Mesenchymal stem cell (in vitro differentiated cells and primary cell): ENCODE measurements at regions not wholly inside any gene's neighbourhood (a gene's known extent, or its start where the extent isn't known, plus 50 kb on each side); places are given as distances from the start of the nearest gene placed in this dataset.

Source experiments
- DNase-seq: peaks from one replicate; pipeline ENCODE4 v3.0.0-alpha.2; 2013
- H2AFZ ChIP-seq: one replicate; pipeline ENCODE4 v1.6.1; 2013; ENCODE audit warnings: low read depth, mild to moderate bottlenecking, control low read depth, inconsistent platforms, low read length, moderate library complexity
- H2AK5ac ChIP-seq: 2 replicates; pipeline ENCODE4 v1.6.1; 2013; ENCODE audit warnings: low read length, moderate library complexity, mild to moderate bottlenecking, inconsistent platforms; ENCODE audit not compliant: severe bottlenecking
- H2BK120ac ChIP-seq: one replicate; pipeline ENCODE4 v1.6.1; 2013; ENCODE audit warnings: low read depth, mild to moderate bottlenecking, inconsistent platforms, low read length, moderate library complexity
- H2BK12ac ChIP-seq, 2 experiments: one replicate each; pipeline ENCODE4 v1.6.1; 2013; ENCODE audit warnings: inconsistent platforms in 2 of 2, low read length in 2 of 2, mild to moderate bottlenecking in 2 of 2, moderate library complexity in 2 of 2, control low read depth in 1 of 2
- H2BK15ac ChIP-seq: one replicate; pipeline ENCODE4 v1.6.1; 2013; ENCODE audit warnings: mild to moderate bottlenecking, low read depth, inconsistent platforms; ENCODE audit not compliant: poor library complexity, severe bottlenecking
- H2BK5ac ChIP-seq: 2 replicates; pipeline ENCODE4 v1.6.1; 2013; ENCODE audit warnings: low read depth, mild to moderate bottlenecking, low read length, control low read depth, inconsistent platforms; ENCODE audit not compliant: poor library complexity, severe bottlenecking
- H3K14ac ChIP-seq, 2 experiments: one replicate each; pipeline ENCODE4 v1.6.1; 2013; ENCODE audit warnings: inconsistent platforms in 2 of 2, low read length in 2 of 2, control low read depth in 1 of 2, mild to moderate bottlenecking in 1 of 2, moderate library complexity in 1 of 2
- H3K18ac ChIP-seq, 2 experiments: one replicate each; pipeline ENCODE4 v1.6.1; 2013; ENCODE audit warnings: inconsistent platforms in 2 of 2, low read length in 2 of 2, control low read depth in 1 of 2, low read depth in 1 of 2, mild to moderate bottlenecking in 1 of 2
- H3K23ac ChIP-seq, 2 experiments: one replicate each; pipeline ENCODE4 v1.6.1; 2013; ENCODE audit warnings: inconsistent platforms in 2 of 2, low read length in 2 of 2, mild to moderate bottlenecking in 2 of 2, moderate library complexity in 2 of 2, control low read depth in 1 of 2
- H3K27ac ChIP-seq: 2 replicates; pipeline ENCODE4 v1.5.1; 2013; ENCODE audit warnings: mild to moderate bottlenecking, moderate library complexity, low read length, control low read depth, inconsistent platforms; ENCODE audit not compliant: poor library complexity, severe bottlenecking
- H3K27me3 ChIP-seq, 2 experiments: 2 replicates each; pipeline versions ENCODE4 v1.6.1 to v1.7.0; 2013; ENCODE audit warnings: low read length in 2 of 2, mild to moderate bottlenecking in 2 of 2, moderate library complexity in 2 of 2, control low read depth in 1 of 2, inconsistent platforms in 1 of 2; ENCODE audit not compliant: control insufficient read depth in 1 of 2, insufficient read depth in 1 of 2
- H3K36me3 ChIP-seq, 2 experiments: 2 replicates each; pipeline versions ENCODE4 v1.6.1 to v1.7.0; 2013; ENCODE audit warnings: low read length in 2 of 2, control low read depth in 1 of 2, inconsistent platforms in 1 of 2, low read depth in 1 of 2, mild to moderate bottlenecking in 1 of 2; ENCODE audit not compliant: insufficient read depth in 2 of 2, control insufficient read depth in 1 of 2
- H3K4ac ChIP-seq, 2 experiments: one replicate each; pipeline ENCODE4 v1.6.1; 2013; ENCODE audit warnings: inconsistent platforms in 2 of 2, low read length in 2 of 2, mild to moderate bottlenecking in 2 of 2, moderate library complexity in 2 of 2, control low read depth in 1 of 2, low read depth in 1 of 2
- H3K4me1 ChIP-seq: 2 replicates; pipeline ENCODE4 v1.6.1; 2013; ENCODE audit warnings: low read depth, low read length, control low read depth; ENCODE audit not compliant: control insufficient read depth, insufficient read depth
- H3K4me2 ChIP-seq: 2 replicates; pipeline ENCODE4 v1.6.1; 2013; ENCODE audit warnings: low read length, mild to moderate bottlenecking, inconsistent platforms; ENCODE audit not compliant: poor library complexity, severe bottlenecking
- H3K4me3 ChIP-seq, 2 experiments: 2 replicates each; pipeline versions ENCODE4 v1.5.1 to v1.7.0; 2013; ENCODE audit warnings: low read length in 2 of 2, mild to moderate bottlenecking in 2 of 2, control low read depth in 1 of 2, low read depth in 1 of 2; ENCODE audit not compliant: insufficient read depth in 1 of 2
- H3K79me1 ChIP-seq: replicated peaks from 2 replicates; pipeline ENCODE4 v1.6.1; 2013; ENCODE audit warnings: mild to moderate bottlenecking, control low read depth, low read length, inconsistent platforms; ENCODE audit not compliant: poor library complexity, severe bottlenecking
- H3K9ac ChIP-seq: 2 replicates; pipeline ENCODE4 v1.7.0; 2013; ENCODE audit warnings: mild to moderate bottlenecking, low read length, moderate library complexity
- H3K9me3 ChIP-seq: 2 replicates; pipeline ENCODE4 v1.7.0; 2013; ENCODE audit warnings: mild to moderate bottlenecking, low read length; ENCODE audit not compliant: control insufficient read depth
- H4K8ac ChIP-seq: one replicate; pipeline ENCODE4 v1.6.1; 2013; ENCODE audit warnings: inconsistent platforms, mild to moderate bottlenecking, low read length, moderate library complexity
- H4K91ac ChIP-seq: one replicate; pipeline ENCODE4 v1.6.1; 2013; ENCODE audit warnings: mild to moderate bottlenecking, low read length, inconsistent platforms
- WGBS: methylation state at CpG from one replicate; pipeline ENCODE4 v1.1.7; 2013; ENCODE audit warnings: mixed read lengths; 5-methylcytosine and 5-hydroxymethylcytosine counted together

- Histone ChIP-seq H2BK5ac (no peak overlapping the region), H3K9me3 (no peaks in the 10 kb centered on the region), H4K91ac (no peak overlapping the region), H3K9ac (peak overlapping the region; percentile 75), H2BK120ac (no peak overlapping the region), H3K79me1 (no peaks in the 10 kb centered on the region), H3K4ac (no peak overlapping the region), H3K14ac (no peak overlapping the region), H3K4me3 (no peak overlapping the region), H2AK5ac (no peak overlapping the region), H3K23ac (no peak overlapping the region), H2AFZ (no peak overlapping the region), H2BK12ac (peak overlapping the region in 1 of 2 experiments; percentile 67), H3K36me3 (no peaks in the 10 kb centered on the region), H2BK15ac (no peak overlapping the region), H3K4me1 (peaks cover 2% of the 10 kb centered on the region), H3K27ac (no peak overlapping the region), H3K18ac (peak overlapping the region in 1 of 2 experiments; percentile 30), H3K27me3 (no peaks in the 10 kb centered on the region), H4K8ac (no peak overlapping the region), H3K4me2 (no peak overlapping the region)
- peak; percentile 66 for DNase-seq
- 89% methylated on average over 4 of the region's 5 CpGs for WGBS
Measured at GRCh38 chr11:27902981-27903624, 202.8 kb upstream of the BDNF start.

- no peak overlapping the region for H3K9ac ChIP-seq
- no peak overlapping the region for H3K23ac ChIP-seq
- 97% methylated on average over 2 of the region's 2 CpGs for WGBS
Measured at GRCh38 chr11:27898166-27898565, 197.9 kb upstream of the BDNF start.

GRCh38 chr11:27896096-27896495 is 195.8 kb upstream of the BDNF start:
- Histone ChIP-seq H3K79me1 (no peaks in the 10 kb centered on the region), H4K91ac (no peak overlapping the region), H3K9ac (no peak overlapping the region), H3K4me1 (no peaks in the 10 kb centered on the region), H3K23ac (no peak overlapping the region), H3K4me2 (no peak overlapping the region), H3K36me3 (no peaks in the 10 kb centered on the region), H3K18ac (no peak overlapping the region), H4K8ac (no peak overlapping the region), H2BK5ac (no peak overlapping the region), H3K4ac (no peak overlapping the region), H2BK120ac (no peak overlapping the region), H3K14ac (no peak overlapping the region), H2BK15ac (no peak overlapping the region), H3K27me3 (no peaks in the 10 kb centered on the region), H2AK5ac (no peak overlapping the region), H2AFZ (no peak overlapping the region), H2BK12ac (no peak overlapping the region), H3K4me3 (no peak overlapping the region), H3K27ac (no peak overlapping the region), H3K9me3 (no peaks in the 10 kb centered on the region)
- no peak for DNase-seq

More at GRCh38 chr11:27898166-27898565, 197.9 kb upstream of the BDNF start:
- Histone ChIP-seq H3K36me3 (no peaks in the 10 kb centered on the region), H2AFZ (no peak overlapping the region), H2BK120ac (no peak overlapping the region), H3K27me3 (no peaks in the 10 kb centered on the region), H2BK15ac (no peak overlapping the region), H3K18ac (no peak overlapping the region), H3K9me3 (no peaks in the 10 kb centered on the region), H2BK5ac (no peak overlapping the region), H3K4me1 (no peaks in the 10 kb centered on the region), H3K4me2 (no peak overlapping the region), H3K27ac (no peak overlapping the region), H2AK5ac (no peak overlapping the region), H3K4me3 (no peak overlapping the region), H2BK12ac (no peak overlapping the region), H4K91ac (no peak overlapping the region), H3K14ac (no peak overlapping the region), H4K8ac (no peak overlapping the region), H3K4ac (no peak overlapping the region), H3K79me1 (no peaks in the 10 kb centered on the region)
- no peak for DNase-seq

GRCh38 chr11:27894552-27894951 is 194.3 kb upstream of the BDNF start:
- Histone ChIP-seq H3K4me1 (no peaks in the 10 kb centered on the region), H3K36me3 (no peaks in the 10 kb centered on the region), H2BK12ac (no peak overlapping the region), H2BK120ac (no peak overlapping the region), H3K9me3 (no peaks in the 10 kb centered on the region), H3K27ac (peak overlapping the region; percentile 55), H3K4ac (no peak overlapping the region), H3K4me2 (peak overlapping the region; percentile 16), H4K8ac (no peak overlapping the region), H3K18ac (no peak overlapping the region), H2AFZ (no peak overlapping the region), H2BK15ac (no peak overlapping the region), H2AK5ac (no peak overlapping the region), H2BK5ac (no peak overlapping the region), H3K4me3 (no peak overlapping the region), H4K91ac (no peak overlapping the region), H3K9ac (no peak overlapping the region), H3K79me1 (no peaks in the 10 kb centered on the region), H3K23ac (no peak overlapping the region), H3K27me3 (no peaks in the 10 kb centered on the region), H3K14ac (no peak overlapping the region)
- 88% methylated on average over 4 of the region's 4 CpGs for WGBS
- no peak for DNase-seq
